Astrocyte (in vitro differentiated cells and primary cell): ENCODE measurements at regions not wholly inside any gene's neighbourhood (a gene's known extent, or its start where the extent isn't known, plus 50 kb on each side); places are given as distances from the start of the nearest gene placed in this dataset.
"Not testable (repeated sequence)": the region's sequence is repeated elsewhere in the genome, so short reads cannot be mapped to it uniquely, and the experiment has no call there.

ENCODE experiments used
- EZH2 ChIP-seq: IDR thresholded peaks from 2 replicates; pipeline ENCODE4 v1.6.1; 2012; ENCODE audit warnings: mild to moderate bottlenecking, low read length, inconsistent platforms; ENCODE audit not compliant: insufficient read depth
- TF ChIP-seq, protein P1 (sequence below): IDR thresholded peaks from 2 replicates; pipeline ENCODE4 v1.5.1; 2011; ENCODE audit warnings: low read depth, mild to moderate bottlenecking, inconsistent platforms, low read length, moderate library complexity; ENCODE audit not compliant: insufficient read depth

DNA sequence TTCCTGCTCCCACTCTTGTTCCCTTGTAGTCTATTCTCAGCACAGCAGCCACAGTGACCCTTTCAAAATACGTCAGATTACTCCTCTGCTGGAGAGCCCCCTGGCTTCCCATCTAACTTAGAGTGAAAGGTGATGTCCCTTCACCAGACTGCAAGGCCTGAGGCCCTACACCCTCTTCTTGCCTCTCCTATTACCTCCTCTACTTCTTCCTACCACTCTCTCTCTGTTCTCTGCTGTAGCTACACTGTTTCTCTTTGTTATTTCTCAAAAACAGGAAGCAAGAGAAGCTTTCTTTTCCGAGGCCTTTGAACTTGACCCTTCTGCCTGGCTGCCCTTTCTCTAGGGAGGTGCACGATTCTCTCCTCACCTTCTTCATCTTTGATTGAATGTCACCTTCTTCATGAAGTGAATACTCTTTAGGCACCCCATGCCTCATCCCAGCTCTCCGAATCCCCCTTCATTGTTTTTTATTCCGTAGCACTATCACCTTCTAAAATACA is 99.1 kb upstream of the NBPF26 start:
- TF ChIP-seq, protein P1, sequence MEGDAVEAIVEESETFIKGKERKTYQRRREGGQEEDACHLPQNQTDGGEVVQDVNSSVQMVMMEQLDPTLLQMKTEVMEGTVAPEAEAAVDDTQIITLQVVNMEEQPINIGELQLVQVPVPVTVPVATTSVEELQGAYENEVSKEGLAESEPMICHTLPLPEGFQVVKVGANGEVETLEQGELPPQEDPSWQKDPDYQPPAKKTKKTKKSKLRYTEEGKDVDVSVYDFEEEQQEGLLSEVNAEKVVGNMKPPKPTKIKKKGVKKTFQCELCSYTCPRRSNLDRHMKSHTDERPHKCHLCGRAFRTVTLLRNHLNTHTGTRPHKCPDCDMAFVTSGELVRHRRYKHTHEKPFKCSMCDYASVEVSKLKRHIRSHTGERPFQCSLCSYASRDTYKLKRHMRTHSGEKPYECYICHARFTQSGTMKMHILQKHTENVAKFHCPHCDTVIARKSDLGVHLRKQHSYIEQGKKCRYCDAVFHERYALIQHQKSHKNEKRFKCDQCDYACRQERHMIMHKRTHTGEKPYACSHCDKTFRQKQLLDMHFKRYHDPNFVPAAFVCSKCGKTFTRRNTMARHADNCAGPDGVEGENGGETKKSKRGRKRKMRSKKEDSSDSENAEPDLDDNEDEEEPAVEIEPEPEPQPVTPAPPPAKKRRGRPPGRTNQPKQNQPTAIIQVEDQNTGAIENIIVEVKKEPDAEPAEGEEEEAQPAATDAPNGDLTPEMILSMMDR, result not testable (repeated sequence)
- TF ChIP-seq EZH2, result not testable (repeated sequence)
